Stimulated activated CD4-positive, alpha-beta T cell treated with anti-CD3 and anti-CD28 coated beads, Interleukin-12 subunit alpha, Interleukin-12 subunit beta, amount 100 ng/mL, for 4 hours (primary cell): ENCODE measurements at regions not wholly inside any gene's neighbourhood (a gene's known extent, or its start where the extent isn't known, plus 50 kb on each side); places are given as distances from the start of the nearest gene placed in this dataset.
"Not testable (repeated sequence)": the region's sequence is repeated elsewhere in the genome, so short reads cannot be mapped to it uniquely, and the experiment has no call there.

Experiments used
- DNase-seq: peaks from one replicate; pipeline ENCODE4 v3.0.0-alpha.2; 2020

DNA sequence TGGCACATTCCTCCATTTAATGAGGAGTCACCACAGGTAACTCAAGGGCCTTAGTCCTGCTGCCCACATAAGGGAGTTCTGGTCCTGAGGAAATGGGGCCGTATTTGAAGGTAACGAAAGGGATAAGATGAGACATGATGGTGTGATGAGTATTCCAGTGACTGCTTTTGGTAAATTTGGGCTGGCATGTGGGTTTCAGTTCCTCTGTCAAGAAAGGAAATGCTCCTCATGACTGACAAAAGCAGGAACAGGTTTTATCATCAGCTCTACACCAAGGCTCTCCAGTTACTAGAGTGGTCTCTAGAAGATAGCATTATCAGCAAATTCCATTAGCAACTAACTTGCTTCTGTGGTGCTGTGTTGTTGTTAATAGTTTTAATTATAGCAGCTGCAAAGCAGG lies 161.8 kb upstream of the PTPN20 start:
- DNase-seq: not testable (repeated sequence)

DNA sequence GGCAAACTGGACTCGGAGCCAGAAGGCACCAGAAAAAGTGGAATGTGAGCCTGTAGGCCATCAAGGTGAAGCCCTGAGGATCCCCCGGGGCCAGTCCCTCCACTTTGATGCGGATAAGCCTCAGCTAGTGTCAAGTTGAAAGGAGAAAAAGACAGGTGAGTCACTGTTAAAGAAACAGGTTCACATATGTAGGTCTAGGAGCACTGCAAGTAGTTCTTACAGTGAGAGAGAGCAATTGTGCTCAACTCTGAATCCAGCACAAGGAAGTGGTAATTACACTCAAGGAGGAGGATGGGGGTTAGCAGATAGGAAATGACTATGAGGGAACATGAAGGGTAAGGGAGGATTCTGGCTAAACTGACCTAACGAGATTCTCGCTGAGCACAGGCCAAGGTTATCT lies 157.5 kb upstream of the PTPN20 start:
- not testable (repeated sequence) for DNase-seq

DNA sequence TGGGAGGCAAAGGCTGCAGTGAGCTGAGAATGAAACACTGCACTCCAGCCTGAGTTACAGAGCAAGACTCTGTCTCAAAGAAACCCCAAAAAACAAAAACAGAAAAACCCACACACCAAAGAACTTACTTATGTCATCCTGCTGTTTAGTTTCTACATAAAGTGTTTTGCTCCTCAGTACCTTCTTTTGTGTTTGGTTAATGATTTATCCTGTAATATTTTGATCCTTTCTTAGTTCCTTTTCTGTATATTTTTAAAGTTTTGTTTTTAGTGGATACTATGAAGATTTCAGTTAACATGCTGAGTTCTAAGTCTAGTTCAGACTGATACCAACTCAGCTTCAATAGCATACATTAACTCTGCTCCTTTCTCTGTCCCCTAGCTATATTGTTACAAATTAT lies 149.8 kb upstream of the PTPN20 start:
- DNase-seq: not testable (repeated sequence)

DNA sequence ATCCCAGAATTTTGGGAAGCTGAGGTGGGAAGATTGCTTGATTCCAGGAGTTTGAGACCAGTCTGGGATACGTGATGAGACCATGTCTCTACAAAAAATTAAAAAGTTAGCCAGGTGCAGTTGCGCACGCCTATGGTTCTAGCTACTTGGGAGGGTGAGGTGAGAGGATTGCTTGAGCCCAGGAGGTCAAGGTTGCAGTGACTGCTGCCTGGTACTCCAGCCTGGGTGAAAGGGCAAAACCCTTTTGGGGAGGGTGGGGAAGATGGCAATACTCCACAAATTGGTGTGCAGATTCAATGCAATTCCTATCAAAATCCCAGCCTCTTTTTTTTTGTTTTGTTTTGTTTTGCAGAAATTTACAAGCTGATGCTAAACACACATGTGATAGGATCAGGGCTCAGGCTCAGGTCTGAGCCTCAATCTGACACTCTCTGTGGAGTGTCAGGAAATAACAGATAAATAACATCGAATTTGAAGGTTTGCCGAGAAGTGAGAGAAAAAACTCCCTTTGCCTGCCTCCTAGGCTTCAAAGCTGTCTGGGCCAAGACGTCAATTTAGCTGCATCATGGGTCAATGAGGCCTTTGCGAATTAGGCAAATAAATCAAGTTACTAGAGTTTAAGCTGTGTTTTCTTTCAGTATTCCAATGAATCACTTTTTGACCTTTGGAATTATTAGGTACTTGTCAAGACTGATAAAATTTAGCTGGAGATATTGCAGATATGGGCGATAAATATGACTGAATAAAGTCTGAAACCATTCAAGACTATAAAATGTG lies 142.5 kb upstream of the PTPN20 start:
- DNase-seq: not testable (repeated sequence)

DNA sequence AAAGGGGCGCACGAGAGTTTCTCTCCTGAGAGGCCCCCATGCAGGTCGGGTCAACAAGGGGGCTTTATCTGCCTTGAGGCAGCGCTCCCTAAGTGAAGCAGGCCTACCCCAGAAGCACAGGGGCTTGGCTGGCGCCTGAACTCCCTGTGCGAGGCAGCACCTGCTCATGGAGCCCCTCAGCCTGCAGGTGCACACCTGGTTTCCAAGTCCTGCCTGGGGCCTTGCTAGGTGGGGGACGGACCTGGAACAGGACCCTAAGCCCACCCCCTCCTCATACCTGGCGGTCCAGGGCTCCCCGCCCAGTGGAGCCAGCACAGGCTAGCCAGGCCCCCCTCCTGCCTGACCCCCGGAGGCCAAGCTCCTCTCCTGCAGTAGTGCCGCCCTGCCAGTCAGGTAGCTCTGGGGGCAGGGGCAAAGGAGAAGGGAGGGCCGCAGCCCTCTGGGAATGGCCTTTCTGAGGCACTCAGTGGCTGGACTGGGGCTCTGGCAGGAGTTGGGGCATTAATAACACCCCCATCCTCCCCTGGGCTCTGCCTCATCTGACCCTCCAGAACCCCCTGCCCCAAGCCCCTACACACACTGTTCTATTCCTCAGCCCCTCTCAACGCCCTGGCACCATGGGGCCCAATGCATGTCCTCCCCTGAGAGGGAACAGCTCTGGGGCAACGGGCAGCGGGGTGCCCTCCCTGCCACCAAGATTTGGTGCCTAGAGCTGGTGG lies 137.9 kb upstream of the PTPN20 start:
- DNase-seq: not testable (repeated sequence)

DNA sequence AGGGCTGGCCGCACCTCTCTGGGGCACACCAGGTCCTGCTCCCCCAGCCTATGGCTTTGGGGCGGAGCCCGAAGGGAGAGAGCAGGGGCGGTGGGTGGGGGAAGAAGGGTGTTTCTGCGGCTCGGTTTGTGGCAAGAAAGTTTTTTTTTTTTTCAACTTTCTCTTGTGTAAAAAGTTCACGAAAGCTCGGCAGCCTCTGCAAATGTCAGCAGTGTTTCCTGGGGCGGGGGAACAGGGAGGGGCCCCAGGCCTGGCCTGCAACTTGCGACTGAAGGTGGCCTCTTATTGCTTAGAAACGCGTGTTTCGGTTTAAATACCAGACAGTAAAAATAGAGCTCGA lies 137.4 kb upstream of the PTPN20 start:
- not testable (repeated sequence) for DNase-seq

DNA sequence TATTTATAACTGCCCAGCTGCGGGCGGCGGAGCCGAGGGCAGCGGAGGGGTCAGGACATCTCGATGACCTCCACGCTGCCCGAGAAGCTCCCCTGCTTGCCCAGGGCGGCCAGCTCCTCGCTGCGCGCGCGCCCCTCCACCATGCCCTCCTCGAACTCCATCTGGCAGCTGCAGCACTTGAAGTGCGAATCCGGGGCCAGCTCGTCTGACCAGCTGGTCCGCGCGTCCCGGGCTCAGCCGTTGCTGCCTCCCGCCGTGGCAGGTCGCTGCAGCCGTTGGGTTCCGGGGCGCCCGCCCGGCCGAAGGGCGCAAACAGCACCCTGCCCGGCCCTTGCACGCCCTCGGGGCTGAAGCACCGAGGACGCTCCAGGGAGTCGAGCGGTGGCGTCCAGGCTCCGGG lies 136.9 kb upstream of the PTPN20 start:
- DNase-seq: not testable (repeated sequence)

DNA sequence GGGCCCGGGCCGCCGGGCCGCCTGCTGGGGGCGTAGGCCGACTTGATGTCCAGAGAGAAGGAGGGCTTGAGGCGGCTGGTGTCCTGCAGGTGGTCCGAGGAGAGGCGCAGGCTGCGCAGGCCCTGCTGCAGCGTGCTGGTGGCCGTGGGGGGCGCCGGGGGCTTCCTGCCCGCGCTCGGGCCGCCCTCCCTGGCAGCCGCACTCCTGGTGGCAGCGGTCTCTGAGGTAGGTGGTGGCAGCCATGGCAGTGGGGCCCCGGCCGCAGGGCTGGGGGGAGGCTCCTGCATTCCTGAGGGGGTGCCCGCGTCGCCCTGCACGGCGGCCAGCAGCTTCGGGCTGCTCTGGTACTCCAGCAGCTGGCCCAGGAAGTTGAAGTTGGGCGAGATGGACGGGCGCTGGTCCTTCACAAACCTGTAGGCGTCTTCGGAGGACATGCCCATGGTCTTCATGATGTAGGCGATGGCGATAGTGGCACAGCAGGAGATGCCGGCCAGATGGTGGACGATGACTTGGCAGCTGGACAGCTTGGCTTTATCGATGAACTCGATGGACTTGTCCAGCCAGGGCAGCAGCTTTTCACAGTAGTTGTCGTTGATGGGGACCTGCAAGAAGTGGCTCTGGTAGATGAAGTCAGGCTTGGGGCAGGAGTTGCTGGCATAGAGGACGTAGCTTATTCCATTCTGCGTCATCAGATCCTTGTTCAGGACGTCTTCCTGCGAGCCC lies 136.1 kb upstream of the PTPN20 start:
- DNase-seq: not testable (repeated sequence)

DNA sequence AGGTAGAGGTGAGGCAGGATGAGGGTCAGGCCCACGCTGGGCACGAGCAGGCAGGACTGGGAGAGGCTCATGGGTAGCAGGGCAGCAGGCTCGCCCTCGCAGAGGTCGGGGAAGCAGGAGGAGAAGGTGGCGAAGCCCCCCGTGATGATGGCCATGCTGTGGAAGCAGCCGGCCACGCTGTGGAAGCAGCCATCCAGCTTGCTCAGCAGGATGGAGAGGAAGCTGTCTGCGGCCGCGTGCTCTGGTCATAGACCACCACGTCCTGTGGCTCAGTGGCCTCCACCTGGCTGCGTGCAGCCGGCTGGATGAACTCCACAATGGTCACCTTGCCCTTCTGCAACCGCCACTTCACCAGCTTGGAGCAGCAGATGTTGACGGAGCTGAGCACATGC lies 135.6 kb upstream of the PTPN20 start:
- not testable (repeated sequence) for DNase-seq

DNA sequence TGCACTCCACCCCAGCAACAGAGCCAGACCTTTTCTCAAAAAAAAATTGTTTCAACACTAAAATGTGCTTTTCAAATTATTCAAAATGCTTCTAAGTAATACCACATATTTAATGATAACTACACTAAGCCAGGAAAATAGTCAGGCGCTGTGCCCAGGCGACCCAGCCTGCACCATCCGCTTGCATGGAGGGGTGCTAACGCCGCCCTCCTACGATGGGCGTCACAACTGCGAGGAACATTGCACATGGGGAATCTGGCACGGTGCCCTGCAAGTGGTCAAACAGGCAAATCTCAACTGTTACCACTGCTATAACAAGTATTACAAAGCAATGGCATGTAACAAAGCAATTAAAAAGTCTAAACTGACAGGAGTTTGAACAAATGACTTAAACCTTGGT lies 131.7 kb upstream of the PTPN20 start:
- DNase-seq: not testable (repeated sequence)

DNA sequence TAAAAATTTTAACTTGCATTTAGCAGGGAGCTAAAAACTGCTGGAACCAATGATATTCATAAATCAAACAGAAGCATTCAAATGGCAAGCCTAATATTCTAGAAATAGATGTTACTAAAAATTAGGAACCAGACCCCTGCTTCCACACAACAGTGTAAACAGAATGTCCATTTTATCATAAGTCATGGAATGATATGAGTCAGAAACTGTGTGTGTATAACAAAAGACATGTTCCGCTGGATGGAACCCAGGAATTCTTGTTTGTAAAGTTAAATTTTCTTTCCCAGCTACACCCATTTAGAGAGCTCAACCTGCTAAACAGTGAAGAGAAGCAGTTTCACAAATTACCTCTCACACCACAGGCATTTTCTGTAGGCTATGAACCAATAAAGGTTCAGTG lies 131.1 kb upstream of the PTPN20 start:
- DNase-seq: not testable (repeated sequence)

DNA sequence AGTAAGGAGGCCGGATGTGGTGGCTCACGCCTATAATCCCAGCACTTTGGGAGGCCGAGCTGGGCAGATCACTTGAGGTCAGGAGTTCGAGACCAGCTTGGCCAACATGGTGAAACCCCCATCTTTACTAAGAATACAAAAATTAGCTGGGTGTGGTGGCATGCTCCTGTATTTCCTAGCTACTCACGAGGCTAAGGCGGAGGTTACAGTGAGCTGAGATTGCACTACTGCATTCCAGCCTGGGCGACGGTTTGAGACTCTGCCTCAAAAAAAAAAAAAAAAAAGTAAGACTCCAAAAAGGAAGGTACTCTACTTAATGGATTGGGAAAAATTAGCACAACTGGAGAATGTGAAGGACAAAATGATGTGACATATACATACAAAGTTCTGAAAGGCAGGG lies 130.2 kb upstream of the PTPN20 start:
- DNase-seq: not testable (repeated sequence)

DNA sequence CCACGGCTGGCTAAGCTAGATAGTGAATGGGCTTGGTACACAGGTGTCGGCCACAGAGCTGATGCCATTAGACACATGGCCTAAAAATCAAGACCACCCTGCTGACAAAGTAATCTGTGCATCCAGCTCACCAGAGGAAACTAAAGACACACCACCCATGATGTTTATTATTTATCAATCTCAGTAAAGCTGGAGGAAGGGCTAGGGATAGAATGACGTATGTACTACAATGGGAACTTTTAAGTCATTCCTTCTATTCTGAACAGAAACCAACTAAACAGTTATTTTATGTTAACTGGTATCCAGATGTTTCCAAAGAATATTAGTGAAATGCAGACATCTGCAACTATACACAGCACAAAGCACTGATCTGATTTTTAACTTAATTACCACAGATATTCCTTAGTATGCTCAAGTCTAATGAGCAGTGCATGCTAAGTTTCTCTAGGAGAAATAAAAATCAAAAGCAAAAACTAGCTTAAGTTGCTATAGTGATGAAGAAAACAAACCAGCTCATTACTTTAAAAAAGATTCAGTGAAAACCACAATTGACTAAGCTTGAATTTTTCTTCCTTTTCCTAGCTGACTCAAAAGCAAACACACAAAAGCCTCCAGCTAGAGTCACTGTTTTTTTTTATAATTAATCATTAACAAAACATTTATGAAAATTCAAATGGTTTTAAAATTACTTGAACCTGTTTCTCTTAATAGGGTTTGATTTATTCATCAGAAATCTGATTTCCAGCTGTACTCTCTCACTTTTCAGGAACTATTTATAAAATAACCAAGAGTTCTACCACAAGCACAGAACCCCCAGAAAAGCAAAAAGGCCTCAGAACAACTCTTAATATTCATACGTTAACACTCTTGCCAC lies 129.0 kb upstream of the PTPN20 start:
- not testable (repeated sequence) for DNase-seq

DNA sequence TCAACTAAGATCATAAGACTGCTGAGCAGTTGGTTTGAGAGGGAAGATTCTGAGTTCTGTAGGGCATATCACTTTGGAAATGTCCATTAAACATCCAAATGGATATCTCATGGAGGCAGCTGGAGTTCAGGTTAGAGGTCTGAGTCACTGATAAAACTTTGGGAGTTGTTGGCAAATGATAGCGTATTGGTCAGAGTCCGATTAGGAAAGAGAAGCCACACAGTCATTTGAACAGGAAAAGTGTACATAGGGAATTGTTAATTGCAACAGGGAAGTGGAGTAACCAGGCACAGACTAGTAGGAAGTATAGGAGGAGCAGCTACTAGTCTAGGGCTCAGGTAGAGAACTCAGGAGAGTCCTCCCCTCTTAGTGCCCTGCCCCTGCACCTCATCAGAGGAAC lies 126.6 kb upstream of the PTPN20 start:
- DNase-seq: not testable (repeated sequence)

DNA sequence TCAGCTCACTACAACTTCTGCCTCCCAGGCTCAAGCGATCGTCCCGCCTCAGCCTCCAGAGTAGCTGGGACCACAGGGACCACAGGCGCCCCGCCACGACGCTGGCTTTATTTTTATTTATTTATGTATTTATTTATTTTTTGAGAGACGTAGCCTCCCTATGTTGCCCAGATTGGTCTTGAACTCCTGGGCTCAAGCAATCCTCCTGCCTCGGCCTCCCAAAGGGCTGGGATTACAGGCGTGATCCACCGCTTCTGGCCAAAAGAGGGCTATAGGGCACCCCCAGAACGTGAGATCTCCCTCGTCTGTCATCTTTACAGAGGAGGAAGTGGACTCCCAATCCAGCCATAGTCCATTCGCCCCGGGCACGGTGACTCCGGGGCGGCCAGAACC lies 125.1 kb upstream of the PTPN20 start:
- not testable (repeated sequence) for DNase-seq

DNA sequence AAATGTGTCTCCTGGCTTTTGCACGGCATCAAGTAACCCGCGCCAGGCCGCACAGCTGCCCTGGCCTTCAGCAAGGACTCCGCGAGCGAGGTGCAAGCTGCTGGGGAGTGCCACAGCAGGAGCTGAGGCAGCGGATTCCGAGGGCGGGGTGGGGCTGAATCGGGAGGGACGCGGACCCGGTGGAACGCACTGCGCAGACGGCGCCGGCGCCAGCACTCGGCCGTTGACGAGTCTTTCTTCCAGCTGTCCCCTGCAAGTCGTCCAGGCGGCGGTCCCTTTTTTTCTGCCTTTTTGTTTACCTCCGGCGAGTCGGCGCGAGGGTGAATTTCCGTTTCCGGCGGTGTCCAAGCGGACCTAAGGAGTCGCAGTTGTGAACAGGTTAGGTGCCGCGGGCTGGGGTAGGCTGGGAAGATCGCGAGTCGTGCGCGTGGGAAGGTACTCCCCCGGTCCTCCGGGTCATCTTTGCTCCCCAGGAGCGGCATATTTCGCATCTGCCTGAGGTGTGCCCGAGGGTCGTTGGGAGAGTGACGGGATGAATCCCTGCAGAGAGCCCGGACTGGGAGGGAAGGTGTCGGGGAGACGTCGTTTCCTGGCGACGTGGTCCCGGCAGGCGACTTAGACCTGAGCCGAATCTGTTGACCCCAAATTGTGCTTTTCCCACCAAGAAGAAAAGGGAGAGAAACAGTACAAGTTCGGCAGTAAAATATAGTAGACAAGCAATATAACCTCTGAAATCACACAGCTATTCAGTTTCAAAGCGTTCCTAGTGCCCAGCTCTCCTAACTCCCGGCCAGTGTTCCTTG lies 124.5 kb upstream of the PTPN20 start:
- DNase-seq: peak; percentile 46

DNA sequence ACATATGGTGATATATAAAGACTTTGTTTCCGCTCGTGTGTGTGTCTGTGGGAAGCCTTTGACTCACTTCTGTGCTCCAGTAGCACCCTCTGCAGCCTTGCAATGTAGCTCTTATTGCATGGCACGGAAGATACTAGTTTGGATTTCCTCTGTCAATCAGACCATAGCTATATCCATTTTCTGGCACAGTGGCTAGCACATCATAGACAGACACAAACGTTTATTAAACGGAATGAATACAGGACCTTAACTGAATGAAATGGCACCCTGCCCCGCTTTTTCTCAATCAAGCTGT lies 124.0 kb upstream of the PTPN20 start:
- no peak for DNase-seq

DNA sequence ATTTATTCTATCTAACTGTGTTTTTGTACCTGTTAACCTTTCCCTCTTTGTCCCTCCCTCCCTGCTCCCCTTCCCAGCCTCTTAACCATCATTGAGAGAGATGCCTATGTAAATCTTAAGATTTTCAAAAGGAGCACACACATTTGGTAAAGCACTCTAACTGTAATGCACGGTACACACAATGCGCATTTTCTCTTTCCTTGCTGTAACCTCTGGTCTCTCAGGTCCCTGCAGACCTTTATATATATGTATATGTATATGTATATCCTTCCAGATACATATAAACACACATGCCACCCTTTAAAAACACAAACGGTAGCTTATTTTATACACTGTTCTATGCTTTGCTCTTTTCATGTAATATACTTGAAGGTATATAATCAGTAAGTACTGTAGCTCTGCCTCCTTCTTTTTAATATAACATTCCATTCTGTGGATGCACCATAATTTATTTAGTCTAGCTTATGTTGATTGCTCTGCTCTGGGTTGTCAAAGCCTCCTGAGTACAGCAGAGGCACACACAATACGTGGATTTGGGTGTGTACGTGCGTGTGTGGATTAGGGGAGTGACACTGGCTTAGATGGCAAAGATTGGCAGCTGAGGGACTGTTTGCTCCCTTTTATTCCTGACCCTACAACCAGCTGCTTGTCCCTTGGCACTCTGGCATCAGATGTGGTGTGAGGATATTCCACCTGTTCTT lies 118.4 kb upstream of the PTPN20 start:
- DNase-seq: not testable (repeated sequence)

DNA sequence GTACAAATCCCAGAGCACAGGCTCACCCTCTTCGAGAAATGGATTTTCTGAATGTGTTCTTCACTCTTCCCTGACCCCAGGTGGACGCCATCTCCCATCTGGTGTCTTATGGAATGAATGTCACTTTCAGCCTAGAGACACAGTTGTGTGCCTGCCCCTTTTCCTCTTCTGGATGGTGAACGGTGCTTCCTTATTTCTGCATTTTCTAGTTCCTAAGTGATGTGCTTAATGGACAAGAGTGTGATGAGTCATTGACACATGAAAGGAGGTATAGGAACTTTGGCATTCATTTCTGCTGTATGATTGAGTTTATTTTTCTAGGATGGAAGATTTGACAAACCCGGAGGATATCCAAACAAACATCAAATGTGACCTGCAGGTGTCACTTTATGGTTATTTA lies 114.9 kb upstream of the PTPN20 start:
- DNase-seq: not testable (repeated sequence)

DNA sequence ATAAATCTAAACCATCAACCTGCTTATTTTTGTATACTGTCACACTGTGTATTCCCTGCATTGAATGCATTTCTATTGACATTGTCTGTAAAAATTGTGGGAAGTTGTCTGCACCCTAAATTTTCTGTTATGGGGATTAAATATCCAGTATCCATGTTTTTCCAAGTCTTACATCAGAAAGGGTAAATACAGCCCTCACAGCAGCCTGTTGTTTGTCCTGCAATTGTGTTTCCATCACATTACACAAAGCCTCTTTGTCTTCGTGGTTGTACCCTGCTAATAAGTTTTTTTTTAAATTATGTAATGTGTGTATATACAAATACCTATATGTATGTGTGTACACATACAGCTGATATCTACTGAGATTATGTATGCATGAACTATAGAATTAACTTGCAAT lies 109.2 kb upstream of the PTPN20 start:
- DNase-seq: not testable (repeated sequence)

DNA sequence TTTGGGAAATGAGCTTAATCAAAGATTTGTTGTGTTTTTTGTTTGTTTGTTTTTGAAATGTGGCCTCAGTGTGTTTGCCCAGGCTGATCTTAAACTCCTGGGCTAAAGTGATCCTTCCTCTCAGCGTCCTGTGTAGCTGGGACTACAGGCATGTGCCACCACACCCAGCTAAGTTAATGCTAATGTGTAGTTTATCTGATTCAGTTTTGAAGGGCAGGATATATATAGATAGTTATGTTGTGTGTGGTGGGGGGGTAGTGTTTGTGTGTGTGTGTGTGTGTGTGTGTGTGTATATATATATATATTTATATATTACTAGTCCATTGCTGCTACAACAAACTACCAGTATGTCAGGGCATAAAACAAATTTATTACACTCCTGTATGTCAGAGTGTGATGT lies 108.1 kb upstream of the PTPN20 start:
- DNase-seq: not testable (repeated sequence)
